ENCODE measurements at regions not wholly inside any gene's neighbourhood (a gene's known extent, or its start where the extent isn't known, plus 50 kb on each side); places are given as distances from the start of the nearest gene placed in this dataset.

GRCh38 chr6:80940571-80940970, 811.9 kb downstream of the TENT5A start:
- TF ChIP-seq YY1 (IDR thresholded peaks at IDR 0.05; ENCODE audit: insufficient read depth, insufficient read length) = no peak
- TF ChIP-seq ZNF274 (IDR thresholded peaks at IDR 0.05; ENCODE audit: low read depth, low read length) = no peak

Data from NT2/D1 (cell line).